RWPE2 (cell line): ENCODE measurements at regions not wholly inside any gene's neighbourhood (a gene's known extent, or its start where the extent isn't known, plus 50 kb on each side); places are given as distances from the start of the nearest gene placed in this dataset.

Experiments
- ATAC-seq: fragments of 200-7000 bp; cut with Tn5 transposase; 3 replicates; pipeline ENCODE4 v1.9.1; 2021; ENCODE audit warnings: low read depth
- DNase-seq: peaks from one replicate; pipeline ENCODE4 v3.0.0-alpha.2; 2020; ENCODE audit warnings: low spot score
- H3K27ac ChIP-seq: fragments of 450-650 bp; 2 replicates; pipeline ENCODE4 v1.5.1; 2017; ENCODE audit warnings: mild to moderate bottlenecking; ENCODE audit not compliant: poor library complexity, severe bottlenecking
- H3K27me3 ChIP-seq: fragments of 250-450 bp; sonication (Bioruptor Pico); 2 replicates; pipeline ENCODE4 v1.5.1; 2021; ENCODE audit warnings: mild to moderate bottlenecking, moderate library complexity; ENCODE audit not compliant: insufficient read depth, poor library complexity, severe bottlenecking
- H3K36me3 ChIP-seq: fragments of 250-450 bp; sonication (Bioruptor Pico); 2 replicates; pipeline ENCODE4 v1.5.1; 2020; ENCODE audit warnings: low read depth, mild to moderate bottlenecking, moderate library complexity
- H3K4me1 ChIP-seq: fragments of 250-450 bp; sonication (Bioruptor Pico); 2 replicates; pipeline ENCODE4 v1.5.1; 2021; ENCODE audit warnings: mild to moderate bottlenecking, moderate library complexity; ENCODE audit not compliant: insufficient read depth, poor library complexity, severe bottlenecking
- H3K4me3 ChIP-seq: fragments of 250-450 bp; sonication (Bioruptor Pico); 2 replicates; pipeline ENCODE4 v1.5.1; 2021; ENCODE audit warnings: mild to moderate bottlenecking, moderate library complexity; ENCODE audit not compliant: severe bottlenecking
- H3K9me3 ChIP-seq: fragments of 250-450 bp; sonication (Bioruptor Pico); 2 replicates; pipeline ENCODE4 v1.5.1; 2021; ENCODE audit warnings: mild to moderate bottlenecking, moderate library complexity; ENCODE audit not compliant: severe bottlenecking
- TF ChIP-seq, protein P1 (sequence below): fragments of 450-650 bp; IDR thresholded peaks from one replicate; pipeline ENCODE4 v1.5.1; 2017; ENCODE audit warnings: mild to moderate bottlenecking, moderate library complexity; ENCODE audit not compliant: poor library complexity, severe bottlenecking

DNA sequence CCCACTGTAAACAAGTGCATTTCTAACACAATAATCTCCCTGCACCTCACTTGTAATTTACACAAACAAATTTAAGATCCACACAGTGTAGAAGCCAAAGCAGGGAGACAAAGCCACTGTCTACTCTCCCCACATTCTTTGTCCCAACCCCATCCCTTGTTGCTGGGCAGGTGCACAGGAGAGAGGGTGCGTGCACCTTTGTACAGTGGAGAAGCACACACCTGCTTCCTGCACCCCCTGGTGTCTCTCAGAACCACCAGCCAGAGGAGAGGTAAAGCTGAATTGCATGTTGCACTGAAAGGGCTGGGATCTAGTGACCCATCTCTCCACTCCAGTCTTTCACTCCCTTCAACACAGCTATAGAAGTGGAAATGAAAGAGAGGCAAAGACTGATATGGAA is 51.4 kb upstream of the IFNG-AS1 start:
- no peak overlapping the region for H3K27ac ChIP-seq
- 0 out of 2 replicates have a peak, but pooled peaks cover 3% of the 10 kb centered on the region for H3K36me3 ChIP-seq
- no peak overlapping the region for H3K4me3 ChIP-seq
- no peaks in the 10 kb centered on the region for H3K9me3 ChIP-seq
- H3K27me3 ChIP-seq: no peaks in the 10 kb centered on the region
- no peak for ATAC-seq
- H3K4me1 ChIP-seq: peaks cover 14% of the 10 kb centered on the region
- TF ChIP-seq, protein P1, sequence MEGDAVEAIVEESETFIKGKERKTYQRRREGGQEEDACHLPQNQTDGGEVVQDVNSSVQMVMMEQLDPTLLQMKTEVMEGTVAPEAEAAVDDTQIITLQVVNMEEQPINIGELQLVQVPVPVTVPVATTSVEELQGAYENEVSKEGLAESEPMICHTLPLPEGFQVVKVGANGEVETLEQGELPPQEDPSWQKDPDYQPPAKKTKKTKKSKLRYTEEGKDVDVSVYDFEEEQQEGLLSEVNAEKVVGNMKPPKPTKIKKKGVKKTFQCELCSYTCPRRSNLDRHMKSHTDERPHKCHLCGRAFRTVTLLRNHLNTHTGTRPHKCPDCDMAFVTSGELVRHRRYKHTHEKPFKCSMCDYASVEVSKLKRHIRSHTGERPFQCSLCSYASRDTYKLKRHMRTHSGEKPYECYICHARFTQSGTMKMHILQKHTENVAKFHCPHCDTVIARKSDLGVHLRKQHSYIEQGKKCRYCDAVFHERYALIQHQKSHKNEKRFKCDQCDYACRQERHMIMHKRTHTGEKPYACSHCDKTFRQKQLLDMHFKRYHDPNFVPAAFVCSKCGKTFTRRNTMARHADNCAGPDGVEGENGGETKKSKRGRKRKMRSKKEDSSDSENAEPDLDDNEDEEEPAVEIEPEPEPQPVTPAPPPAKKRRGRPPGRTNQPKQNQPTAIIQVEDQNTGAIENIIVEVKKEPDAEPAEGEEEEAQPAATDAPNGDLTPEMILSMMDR: no peak
- no peak for DNase-seq
